ENCODE measurements at regions not wholly inside any gene's neighbourhood (a gene's known extent, or its start where the extent isn't known, plus 50 kb on each side); places are given as distances from the start of the nearest gene placed in this dataset.

DNA sequence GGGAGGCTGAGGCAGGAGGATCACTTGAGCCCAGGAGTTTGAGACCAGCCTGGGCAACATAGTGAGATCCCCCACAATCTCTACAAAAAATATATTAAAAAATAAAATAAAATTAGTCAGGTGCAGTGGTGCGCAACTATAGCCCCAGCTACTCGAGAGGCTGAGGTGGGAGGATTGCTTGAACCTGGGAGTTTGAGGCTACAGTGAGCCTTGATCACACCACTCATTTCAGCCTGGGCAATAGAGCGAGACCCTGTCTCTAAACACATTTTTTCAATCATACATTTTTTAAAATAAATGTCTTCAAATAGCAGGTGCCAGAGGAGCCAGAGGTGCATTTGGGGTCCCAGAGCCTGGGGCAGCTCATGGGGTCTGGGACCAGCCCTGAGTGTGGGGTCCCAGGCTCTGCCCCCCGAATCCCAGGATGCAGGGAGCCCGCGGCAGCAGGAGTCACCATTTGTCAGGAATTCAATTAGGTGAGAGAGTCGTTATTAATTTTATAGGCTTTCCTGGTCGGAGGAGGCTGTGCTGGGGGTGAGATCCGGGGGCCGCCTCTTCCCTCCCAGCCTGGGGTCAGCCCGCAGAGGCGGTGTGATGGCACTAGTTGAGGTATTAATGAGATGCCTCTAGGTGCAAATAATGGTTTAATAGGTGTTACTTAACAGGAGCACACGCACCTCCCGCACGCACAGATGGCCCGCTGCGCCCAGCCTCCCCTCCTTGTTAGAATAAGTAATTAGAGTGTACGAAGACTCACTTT lies 78.3 kb downstream of the MICALL2 start:
- DNase-seq: no peak

DNA sequence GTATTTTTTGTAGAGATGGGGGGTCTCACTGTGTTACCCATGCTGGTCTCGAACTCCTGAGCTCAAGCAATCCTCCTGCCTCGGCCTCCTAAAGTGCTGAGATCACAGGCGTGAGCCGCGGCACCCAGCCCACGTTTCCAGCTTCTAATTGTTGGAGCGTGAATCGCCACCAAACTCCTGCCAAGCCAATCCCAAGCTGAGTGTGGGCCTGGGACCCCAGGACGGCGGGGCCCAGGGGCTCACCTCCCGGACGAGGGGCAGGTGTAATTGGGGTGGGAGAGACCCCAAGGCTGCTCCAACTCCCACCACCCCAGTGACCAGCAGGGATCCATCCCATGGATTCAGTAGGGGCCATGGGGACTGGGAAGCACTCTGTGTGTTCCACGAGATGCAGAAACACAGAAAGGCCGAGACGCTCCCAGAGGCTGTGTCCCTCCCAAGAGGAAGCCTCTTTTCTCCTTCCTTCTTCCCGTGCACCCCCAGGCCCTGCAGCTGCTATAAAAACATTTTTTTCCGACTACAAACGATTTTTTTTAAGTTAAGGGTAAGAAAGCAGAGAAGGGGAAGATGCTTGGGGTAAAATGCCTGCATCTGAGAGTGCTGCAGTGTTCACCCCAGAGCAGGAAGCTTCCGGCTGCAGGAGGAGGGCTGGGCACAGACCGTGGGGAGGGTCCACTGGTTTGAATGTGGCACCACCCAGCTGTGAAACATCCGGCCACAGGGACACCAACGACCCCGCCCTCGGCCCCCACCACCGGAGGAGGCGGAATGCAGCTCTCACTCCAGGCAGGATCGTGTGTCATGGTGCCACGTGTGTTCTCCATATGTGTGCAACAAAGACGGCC lies 76.5 kb downstream of the MICALL2 start:
- no peak for DNase-seq

DNA sequence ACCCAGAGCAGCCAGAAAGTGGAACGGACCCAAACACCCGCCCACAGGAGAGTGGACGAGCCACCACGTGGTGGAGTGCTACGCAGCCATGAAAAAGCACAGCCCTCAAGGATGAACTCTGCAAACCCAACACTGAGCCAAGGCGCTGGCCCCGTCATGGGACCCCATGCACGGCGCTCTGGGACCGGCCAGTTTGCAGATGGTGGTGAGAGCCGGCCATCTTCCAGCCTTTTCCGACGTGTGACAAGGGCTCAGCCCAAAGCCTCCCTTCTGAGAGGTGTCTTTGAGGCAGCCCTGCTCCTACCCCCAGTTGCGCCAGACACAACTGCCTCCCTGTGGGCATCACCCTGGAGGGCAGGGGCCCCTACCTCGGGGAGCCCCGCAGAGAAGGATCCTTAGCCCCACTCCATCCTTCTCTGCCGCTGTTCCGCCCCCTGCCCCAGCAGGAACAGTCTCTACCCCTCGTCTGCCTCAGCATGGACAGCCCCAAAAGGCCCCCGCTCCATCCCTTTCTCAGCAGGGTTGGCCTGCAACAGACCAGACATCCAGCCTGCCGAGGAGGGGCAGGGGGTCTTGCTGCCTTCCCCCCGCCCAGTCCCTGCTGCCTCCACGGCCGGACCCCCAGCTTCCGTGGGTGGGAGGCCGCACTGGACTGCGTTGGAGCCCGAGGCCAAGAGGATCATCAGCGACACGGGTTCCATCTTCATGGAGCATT lies 75.7 kb downstream of the MICALL2 start:
- DNase-seq: no peak

DNA sequence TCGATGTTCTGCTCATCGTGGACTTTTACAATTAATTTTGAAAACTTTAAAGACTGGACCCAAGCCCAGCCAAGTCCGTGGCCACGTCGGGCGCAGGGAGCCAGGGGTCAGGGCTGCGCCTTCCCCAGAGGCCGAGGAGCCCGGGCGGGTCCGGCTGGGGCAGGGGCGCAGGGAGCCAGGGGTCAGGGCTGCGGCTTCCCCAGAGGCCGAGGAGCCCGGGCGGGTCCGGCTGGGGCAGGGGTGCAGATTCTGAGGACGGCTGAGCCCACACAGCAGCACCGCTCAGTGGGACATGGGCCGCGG lies 75.2 kb downstream of the MICALL2 start:
- no peak for DNase-seq

All from NCI-H2081 (cell line).